Subcutaneous abdominal adipose tissue (tissue), 5 donors: ENCODE measurements at regions not wholly inside any gene's neighbourhood (a gene's known extent, or its start where the extent isn't known, plus 50 kb on each side); places are given as distances from the start of the nearest gene placed in this dataset.

ENCODE experiments used
- H3K27ac ChIP-seq: one replicate; pipeline ENCODE4 v1.7.0; 2013; ENCODE audit warnings: low read depth, mild to moderate bottlenecking, inconsistent platforms, low read length, moderate library complexity
- H3K27me3 ChIP-seq, 5 donors: one replicate each; pipeline ENCODE4 v1.7.0; 2013; ENCODE audit warnings: low read length in 5 of 5, inconsistent platforms in 1 of 5; ENCODE audit not compliant: control insufficient read depth in 5 of 5, insufficient read depth in 4 of 5
- H3K36me3 ChIP-seq, 5 donors: one replicate each; pipeline ENCODE4 v1.7.0; 2013; ENCODE audit warnings: low read length in 5 of 5; ENCODE audit not compliant: control insufficient read depth in 5 of 5, insufficient read depth in 5 of 5
- H3K4me1 ChIP-seq, 5 donors: one replicate each; pipeline ENCODE4 v1.7.0; 2013; ENCODE audit warnings: low read length in 5 of 5, mild to moderate bottlenecking in 3 of 5, moderate library complexity in 1 of 5; ENCODE audit not compliant: control insufficient read depth in 5 of 5, insufficient read depth in 5 of 5
- H3K4me3 ChIP-seq, 5 donors: one replicate each; pipeline ENCODE4 v1.7.0; 2013; ENCODE audit warnings: low read length in 5 of 5, low read depth in 1 of 5
- H3K9ac ChIP-seq, 5 donors: one replicate each; pipeline ENCODE4 v1.7.0; 2013; ENCODE audit warnings: low read length in 5 of 5, mild to moderate bottlenecking in 4 of 5, moderate library complexity in 3 of 5
- H3K9me3 ChIP-seq, 5 donors: one replicate each; pipeline ENCODE4 v1.7.0; 2013; ENCODE audit warnings: low read length in 5 of 5; ENCODE audit not compliant: control insufficient read depth in 5 of 5
- donor health status: healthy.
- donor health status: healthy.
- donor health status: healthy.
- donor health status: healthy.
- donor health status: healthy.

- H3K4me3 ChIP-seq: no peak overlapping the region
- H3K4me1 ChIP-seq: peaks cover 0 to 9% (median 2%) of the 10 kb centered on the region in 5 donors
- H3K27me3 ChIP-seq: no peaks in the 10 kb centered on the region
- no peak overlapping the region for H3K27ac ChIP-seq
- H3K9ac ChIP-seq: no peak overlapping the region
- no peaks in the 10 kb centered on the region for H3K9me3 ChIP-seq
- no peaks in the 10 kb centered on the region for H3K36me3 ChIP-seq
These were observed 365.2 kb upstream of the MAF start for GRCh38 chr16:79965718-79966117.

GRCh38 chr16:79964104-79964503, 363.6 kb upstream of the MAF start:
- Histone ChIP-seq H3K27ac (no peak overlapping the region), H3K36me3 (no peaks in the 10 kb centered on the region), H3K9me3 (no peaks in the 10 kb centered on the region), H3K4me1 (no peaks in the 10 kb centered on the region), H3K4me3 (no peak overlapping the region), H3K27me3 (no peaks in the 10 kb centered on the region), H3K9ac (no peak overlapping the region)

GRCh38 chr16:79962962-79963361, 362.4 kb upstream of the MAF start:
- H3K27me3 ChIP-seq: no peaks in the 10 kb centered on the region
- H3K36me3 ChIP-seq: no peaks in the 10 kb centered on the region
- H3K27ac ChIP-seq: no peak overlapping the region
- no peak overlapping the region for H3K4me3 ChIP-seq
- no peak overlapping the region for H3K9ac ChIP-seq
- H3K9me3 ChIP-seq: no peaks in the 10 kb centered on the region
- no peaks in the 10 kb centered on the region for H3K4me1 ChIP-seq

- no peaks in the 10 kb centered on the region for H3K4me1 ChIP-seq
- no peak overlapping the region for H3K9ac ChIP-seq
- H3K4me3 ChIP-seq: no peak overlapping the region
- no peaks in the 10 kb centered on the region for H3K36me3 ChIP-seq
- H3K9me3 ChIP-seq: no peaks in the 10 kb centered on the region
- no peaks in the 10 kb centered on the region for H3K27me3 ChIP-seq
- no peak overlapping the region for H3K27ac ChIP-seq
These were observed 358.7 kb upstream of the MAF start for GRCh38 chr16:79959226-79959625.

- Histone ChIP-seq H3K9me3 (no peaks in the 10 kb centered on the region), H3K4me1 (peaks cover 0 to 6% (median 0%) of the 10 kb centered on the region in 5 donors), H3K36me3 (no peaks in the 10 kb centered on the region), H3K9ac (no peak overlapping the region), H3K4me3 (no peak overlapping the region), H3K27ac (no peak overlapping the region), H3K27me3 (no peaks in the 10 kb centered on the region)
These were observed 354.6 kb upstream of the MAF start for GRCh38 chr16:79954921-79955705.

GRCh38 chr16:79950932-79951719, 350.6 kb upstream of the MAF start:
- Histone ChIP-seq H3K9ac (no peak overlapping the region), H3K4me1 (peaks cover 0 to 6% (median 0%) of the 10 kb centered on the region in 5 donors), H3K9me3 (no peaks in the 10 kb centered on the region), H3K27me3 (no peaks in the 10 kb centered on the region), H3K36me3 (no peaks in the 10 kb centered on the region), H3K4me3 (no peak overlapping the region), H3K27ac (no peak overlapping the region)

GRCh38 chr16:79949417-79949816, 348.9 kb upstream of the MAF start:
- no peak overlapping the region for H3K4me3 ChIP-seq
- H3K36me3 ChIP-seq: no peaks in the 10 kb centered on the region
- H3K27me3 ChIP-seq: no peaks in the 10 kb centered on the region
- peaks cover 0 to 6% (median 0%) of the 10 kb centered on the region in 5 donors for H3K4me1 ChIP-seq
- H3K9me3 ChIP-seq: no peaks in the 10 kb centered on the region
- H3K9ac ChIP-seq: no peak overlapping the region
- H3K27ac ChIP-seq: no peak overlapping the region

GRCh38 chr16:79947771-79948170, 347.2 kb upstream of the MAF start:
- Histone ChIP-seq H3K9me3 (no peaks in the 10 kb centered on the region), H3K27me3 (no peaks in the 10 kb centered on the region), H3K36me3 (no peaks in the 10 kb centered on the region), H3K4me3 (no peak overlapping the region), H3K4me1 (peaks cover 0 to 6% (median 0%) of the 10 kb centered on the region in 5 donors), H3K27ac (no peak overlapping the region), H3K9ac (no peak overlapping the region)

- H3K9me3 ChIP-seq: no peaks in the 10 kb centered on the region
- H3K9ac ChIP-seq: no peak overlapping the region
- peaks cover 0 to 6% (median 0%) of the 10 kb centered on the region in 5 donors for H3K4me1 ChIP-seq
- H3K27me3 ChIP-seq: no peaks in the 10 kb centered on the region
- no peak overlapping the region for H3K27ac ChIP-seq
- H3K4me3 ChIP-seq: no peak overlapping the region
- no peaks in the 10 kb centered on the region for H3K36me3 ChIP-seq
These were observed 345.7 kb upstream of the MAF start for GRCh38 chr16:79946252-79946651.

GRCh38 chr16:79943736-79944135, 343.2 kb upstream of the MAF start:
- Histone ChIP-seq H3K4me1 (no peaks in the 10 kb centered on the region), H3K9ac (no peak overlapping the region), H3K9me3 (no peaks in the 10 kb centered on the region), H3K36me3 (no peaks in the 10 kb centered on the region), H3K27me3 (no peaks in the 10 kb centered on the region), H3K27ac (no peak overlapping the region), H3K4me3 (no peak overlapping the region)
